NT2/D1 (cell line): ENCODE measurements at regions not wholly inside any gene's neighbourhood (a gene's known extent, or its start where the extent isn't known, plus 50 kb on each side); places are given as distances from the start of the nearest gene placed in this dataset.

Experiments used
- YY1 ChIP-seq: IDR thresholded peaks from 2 replicates; pipeline ENCODE4 v1.6.1; 2011; ENCODE audit not compliant: insufficient read length, insufficient read depth
- ZNF274 ChIP-seq: IDR thresholded peaks from 2 replicates; pipeline ENCODE4 v1.6.1; 2011; ENCODE audit warnings: mild to moderate bottlenecking, low read depth, low read length

- TF ChIP-seq YY1, result no peak
- TF ChIP-seq ZNF274, result no peak
These were observed 56.5 kb upstream of the PAPOLG start for GRCh38 chr2:60699617-60700016.
